ENCODE measurements at regions not wholly inside any gene's neighbourhood (a gene's known extent, or its start where the extent isn't known, plus 50 kb on each side); places are given as distances from the start of the nearest gene placed in this dataset.

DNA sequence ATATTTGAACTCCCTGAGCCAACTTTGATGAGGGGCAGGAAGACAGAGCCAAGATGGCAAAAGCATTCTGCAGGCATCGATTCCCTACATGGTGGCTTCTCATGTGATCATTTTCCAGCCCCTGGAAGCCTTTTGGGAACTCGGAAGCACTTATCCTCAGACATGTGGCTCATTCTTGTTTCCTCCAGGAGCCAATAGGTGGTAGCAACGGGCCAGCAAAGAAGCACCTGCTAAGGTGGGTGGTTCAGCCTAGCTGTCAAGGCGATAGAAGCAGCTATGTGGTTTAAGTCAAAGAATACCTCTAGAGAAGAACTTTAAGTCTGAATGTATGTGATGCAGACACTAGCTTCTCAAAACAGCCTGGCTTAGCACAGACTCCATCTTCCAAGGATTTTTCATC is 64.9 kb upstream of the PAX1 start:
- Histone ChIP-seq H3K4me1 (replicated peaks in 1 of 2; ENCODE audit: control insufficient read depth in 2 of 2, insufficient read depth in 2 of 2, low read length in 2 of 2) (no peaks in the 10 kb centered on the region; a peak in 1 of 5 replicates), H3K9me1 (ENCODE audit: control insufficient read depth, insufficient read depth, low read length) (no peaks in the 10 kb centered on the region), H3K9me3 (replicated peaks; ENCODE audit: control insufficient read depth, insufficient read depth, low read depth, low read length) (no peaks in the 10 kb centered on the region), H3K36me3 (ENCODE audit: control insufficient read depth, insufficient read depth, low read length) (no peaks in the 10 kb centered on the region), H3K79me2 (ENCODE audit: control insufficient read depth, insufficient read depth, low read length) (no peaks in the 10 kb centered on the region), H3K4me3 (no peak overlapping the region), H2AFZ (ENCODE audit: low read depth, low read length) (no peak overlapping the region), H4K20me1 (replicated peaks; ENCODE audit: control insufficient read depth, insufficient read depth, low read length) (no peaks in the 10 kb centered on the region), H3K27me3 (ENCODE audit: control insufficient read depth in 2 of 2, insufficient read depth in 2 of 2, low read length in 2 of 2) (no peaks in the 10 kb centered on the region), H3K4me2 (ENCODE audit: insufficient read depth, low read length) (no peak overlapping the region), H3K27ac (ENCODE audit: extremely low read depth, low read depth, low read length) (no peak overlapping the region), H3K9ac (ENCODE audit: insufficient read depth in 1 of 2, low read depth in 2 of 2, low read length in 2 of 2) (no peak overlapping the region)
- FAIRE-seq (peak; percentile 51), DNase-seq (ENCODE audit: extremely low read depth in 1 of 4, low spot score in 3 of 4) (peak in 2 of 4 experiments; percentile 13 to 32), ATAC-seq (peak; percentile 85)
- no TSS peak for BruUV-seq (replicated peaks)
- intact Hi-C loops (cut with micrococcal nuclease), result loop anchor here (1.0 kb wide), 1 partner anchor 53 kb away; no protein-coding TSS in a partner anchor
- CTCF ChIA-PET (ENCODE audit: low intra/inter-chr PET ratio), result interaction anchor here (1.3 to 1.5 kb wide), 2 partner anchors 53 to 127 kb away, joined by 5 to 19 read pairs; no protein-coding TSS in a partner anchor
- POLR2A ChIA-PET, result no interaction called here
- 0% methylated on average over 4 of the region's 4 CpGs for WGBS (ENCODE audit: insufficient coverage, low coverage, missing lambda C conversion rate)
- in situ Hi-C loops (cut with MboI), result no loop called here
- TF ChIP-seq, protein P1, sequence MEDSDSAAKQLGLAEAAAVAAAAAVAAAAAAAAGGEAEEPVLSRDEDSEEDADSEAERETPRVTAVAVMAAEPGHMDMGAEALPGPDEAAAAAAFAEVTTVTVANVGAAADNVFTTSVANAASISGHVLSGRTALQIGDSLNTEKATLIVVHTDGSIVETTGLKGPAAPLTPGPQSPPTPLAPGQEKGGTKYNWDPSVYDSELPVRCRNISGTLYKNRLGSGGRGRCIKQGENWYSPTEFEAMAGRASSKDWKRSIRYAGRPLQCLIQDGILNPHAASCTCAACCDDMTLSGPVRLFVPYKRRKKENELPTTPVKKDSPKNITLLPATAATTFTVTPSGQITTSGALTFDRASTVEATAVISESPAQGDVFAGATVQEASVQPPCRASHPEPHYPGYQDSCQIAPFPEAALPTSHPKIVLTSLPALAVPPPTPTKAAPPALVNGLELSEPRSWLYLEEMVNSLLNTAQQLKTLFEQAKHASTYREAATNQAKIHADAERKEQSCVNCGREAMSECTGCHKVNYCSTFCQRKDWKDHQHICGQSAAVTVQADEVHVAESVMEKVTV (CRISPR knock-in tag; IDR thresholded peaks at IDR 0.05), result peak; percentile 53; the same call in 1 of the 2 replicates
- TF ChIP-seq, protein P2, sequence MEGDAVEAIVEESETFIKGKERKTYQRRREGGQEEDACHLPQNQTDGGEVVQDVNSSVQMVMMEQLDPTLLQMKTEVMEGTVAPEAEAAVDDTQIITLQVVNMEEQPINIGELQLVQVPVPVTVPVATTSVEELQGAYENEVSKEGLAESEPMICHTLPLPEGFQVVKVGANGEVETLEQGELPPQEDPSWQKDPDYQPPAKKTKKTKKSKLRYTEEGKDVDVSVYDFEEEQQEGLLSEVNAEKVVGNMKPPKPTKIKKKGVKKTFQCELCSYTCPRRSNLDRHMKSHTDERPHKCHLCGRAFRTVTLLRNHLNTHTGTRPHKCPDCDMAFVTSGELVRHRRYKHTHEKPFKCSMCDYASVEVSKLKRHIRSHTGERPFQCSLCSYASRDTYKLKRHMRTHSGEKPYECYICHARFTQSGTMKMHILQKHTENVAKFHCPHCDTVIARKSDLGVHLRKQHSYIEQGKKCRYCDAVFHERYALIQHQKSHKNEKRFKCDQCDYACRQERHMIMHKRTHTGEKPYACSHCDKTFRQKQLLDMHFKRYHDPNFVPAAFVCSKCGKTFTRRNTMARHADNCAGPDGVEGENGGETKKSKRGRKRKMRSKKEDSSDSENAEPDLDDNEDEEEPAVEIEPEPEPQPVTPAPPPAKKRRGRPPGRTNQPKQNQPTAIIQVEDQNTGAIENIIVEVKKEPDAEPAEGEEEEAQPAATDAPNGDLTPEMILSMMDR (IDR thresholded peaks at IDR 0.05 in 2 of 3, conservative IDR thresholded peaks at IDR 0.05 in 1 of 3; ENCODE audit: insufficient read depth in 2 of 3, low read depth in 1 of 3, low read length in 3 of 3), result peak; percentile 43 to 73 (median 57)
- TF ChIP-seq ZNF354B (CRISPR knock-in tag; IDR thresholded peaks at IDR 0.05) (no peak), CREB1 (IDR thresholded peaks at IDR 0.05) (no peak), CREB1 (CRISPR knock-in tag; IDR thresholded peaks at IDR 0.05) (no peak), RAD21 (CRISPR knock-in tag; conservative IDR thresholded peaks at IDR 0.05 in 1 of 2, IDR thresholded peaks at IDR 0.05 in 1 of 2) (peak; percentile 55 to 62), ZBED1 (IDR thresholded peaks at IDR 0.05) (no peak)
- TF ChIP-seq, protein P3, sequence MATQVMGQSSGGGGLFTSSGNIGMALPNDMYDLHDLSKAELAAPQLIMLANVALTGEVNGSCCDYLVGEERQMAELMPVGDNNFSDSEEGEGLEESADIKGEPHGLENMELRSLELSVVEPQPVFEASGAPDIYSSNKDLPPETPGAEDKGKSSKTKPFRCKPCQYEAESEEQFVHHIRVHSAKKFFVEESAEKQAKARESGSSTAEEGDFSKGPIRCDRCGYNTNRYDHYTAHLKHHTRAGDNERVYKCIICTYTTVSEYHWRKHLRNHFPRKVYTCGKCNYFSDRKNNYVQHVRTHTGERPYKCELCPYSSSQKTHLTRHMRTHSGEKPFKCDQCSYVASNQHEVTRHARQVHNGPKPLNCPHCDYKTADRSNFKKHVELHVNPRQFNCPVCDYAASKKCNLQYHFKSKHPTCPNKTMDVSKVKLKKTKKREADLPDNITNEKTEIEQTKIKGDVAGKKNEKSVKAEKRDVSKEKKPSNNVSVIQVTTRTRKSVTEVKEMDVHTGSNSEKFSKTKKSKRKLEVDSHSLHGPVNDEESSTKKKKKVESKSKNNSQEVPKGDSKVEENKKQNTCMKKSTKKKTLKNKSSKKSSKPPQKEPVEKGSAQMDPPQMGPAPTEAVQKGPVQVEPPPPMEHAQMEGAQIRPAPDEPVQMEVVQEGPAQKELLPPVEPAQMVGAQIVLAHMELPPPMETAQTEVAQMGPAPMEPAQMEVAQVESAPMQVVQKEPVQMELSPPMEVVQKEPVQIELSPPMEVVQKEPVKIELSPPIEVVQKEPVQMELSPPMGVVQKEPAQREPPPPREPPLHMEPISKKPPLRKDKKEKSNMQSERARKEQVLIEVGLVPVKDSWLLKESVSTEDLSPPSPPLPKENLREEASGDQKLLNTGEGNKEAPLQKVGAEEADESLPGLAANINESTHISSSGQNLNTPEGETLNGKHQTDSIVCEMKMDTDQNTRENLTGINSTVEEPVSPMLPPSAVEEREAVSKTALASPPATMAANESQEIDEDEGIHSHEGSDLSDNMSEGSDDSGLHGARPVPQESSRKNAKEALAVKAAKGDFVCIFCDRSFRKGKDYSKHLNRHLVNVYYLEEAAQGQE (IDR thresholded peaks at IDR 0.05; ENCODE audit: borderline replicate concordance), result peak; percentile 55; the same call in 1 of the 2 replicates
- TF ChIP-seq, protein P3 (CRISPR knock-in tag; IDR thresholded peaks at IDR 0.05; ENCODE audit: low read depth), result no peak
- TF ChIP-seq, protein P4, sequence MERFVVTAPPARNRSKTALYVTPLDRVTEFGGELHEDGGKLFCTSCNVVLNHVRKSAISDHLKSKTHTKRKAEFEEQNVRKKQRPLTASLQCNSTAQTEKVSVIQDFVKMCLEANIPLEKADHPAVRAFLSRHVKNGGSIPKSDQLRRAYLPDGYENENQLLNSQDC (CRISPR knock-in tag; IDR thresholded peaks at IDR 0.05), result no peak
- TF ChIP-seq, protein P5, sequence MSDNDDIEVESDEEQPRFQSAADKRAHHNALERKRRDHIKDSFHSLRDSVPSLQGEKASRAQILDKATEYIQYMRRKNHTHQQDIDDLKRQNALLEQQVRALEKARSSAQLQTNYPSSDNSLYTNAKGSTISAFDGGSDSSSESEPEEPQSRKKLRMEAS (CRISPR knock-in tag; IDR thresholded peaks at IDR 0.05), result no peak

All from K562 (cell line).